ENCODE measurements at regions not wholly inside any gene's neighbourhood (a gene's known extent, or its start where the extent isn't known, plus 50 kb on each side); places are given as distances from the start of the nearest gene placed in this dataset.
"Not testable (repeated sequence)": the region's sequence is repeated elsewhere in the genome, so short reads cannot be mapped to it uniquely, and the experiment has no call there.

DNA sequence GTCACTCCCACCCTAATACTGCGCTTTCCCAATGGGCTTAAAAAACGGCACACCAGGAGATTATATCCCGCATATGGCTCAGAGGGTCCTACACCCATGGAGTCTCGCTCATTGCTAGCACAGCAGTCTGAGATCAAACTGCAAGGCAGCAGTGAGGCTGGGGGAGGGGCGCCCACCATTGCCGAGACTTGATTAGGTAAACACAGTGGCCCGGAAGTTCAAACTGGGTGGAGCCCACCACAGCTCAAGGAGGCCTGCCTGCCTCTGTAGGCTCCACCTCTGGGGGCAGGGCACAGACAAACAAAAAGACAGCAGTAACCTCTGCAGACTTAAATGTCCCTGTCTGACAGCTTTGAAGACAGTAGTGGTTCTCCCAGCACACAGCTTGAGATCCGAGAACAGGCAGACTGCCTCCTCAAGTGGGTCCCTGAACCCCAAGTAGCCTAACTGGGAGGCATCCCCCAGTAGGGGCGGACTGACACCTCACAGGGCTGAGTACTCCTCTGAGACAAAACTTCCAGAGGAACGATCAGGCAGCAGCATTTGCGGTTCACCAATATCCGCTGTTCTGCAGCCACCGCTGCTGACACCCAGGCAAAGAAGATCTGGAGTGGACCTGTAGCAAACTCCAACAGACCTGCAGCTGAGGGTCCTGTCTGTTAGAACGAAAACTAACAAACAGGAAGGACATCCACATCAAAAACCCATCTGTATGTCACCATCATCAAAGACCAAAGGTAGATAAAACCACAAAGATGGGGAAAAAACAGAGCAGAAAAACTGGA is 1085.6 kb upstream of the FANCL start:
- not testable (repeated sequence) for H3K36me3 Mint-ChIP-seq (ENCODE audit: low read depth); H3K4me3 Mint-ChIP-seq; H3K4me1 Mint-ChIP-seq (ENCODE audit: low read depth); H3K9me3 Mint-ChIP-seq; H3K27ac Mint-ChIP-seq; H3K27me3 Mint-ChIP-seq (ENCODE audit: low read depth)

DNA sequence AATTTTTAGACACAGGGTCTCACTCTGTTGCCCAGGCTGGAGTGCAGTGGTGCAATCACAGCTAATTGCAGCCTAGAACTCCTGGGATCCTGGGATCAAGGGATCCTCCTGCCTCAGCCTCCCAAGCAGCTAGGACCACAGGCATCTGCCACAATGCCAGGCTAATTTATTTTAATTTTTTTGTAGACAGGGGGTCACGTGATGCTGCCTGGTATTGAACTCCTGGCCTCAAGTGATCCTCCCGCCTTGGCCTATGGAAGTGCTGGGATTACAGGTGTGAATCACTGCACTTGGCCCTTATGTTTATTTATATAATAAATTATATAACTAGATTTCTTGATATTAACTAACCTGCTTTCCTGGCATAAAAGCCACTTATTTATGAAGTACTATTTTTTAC is 1081.7 kb upstream of the FANCL start:
- H3K9me3 Mint-ChIP-seq, result no peaks in the 10 kb centered on the region
- H3K4me3 Mint-ChIP-seq, result no peak overlapping the region
- no peaks in the 10 kb centered on the region for H3K27me3 Mint-ChIP-seq (ENCODE audit: low read depth)
- H3K4me1 Mint-ChIP-seq (ENCODE audit: low read depth), result no peaks in the 10 kb centered on the region
- no peak overlapping the region for H3K27ac Mint-ChIP-seq
- no peaks in the 10 kb centered on the region for H3K36me3 Mint-ChIP-seq (ENCODE audit: low read depth)

DNA sequence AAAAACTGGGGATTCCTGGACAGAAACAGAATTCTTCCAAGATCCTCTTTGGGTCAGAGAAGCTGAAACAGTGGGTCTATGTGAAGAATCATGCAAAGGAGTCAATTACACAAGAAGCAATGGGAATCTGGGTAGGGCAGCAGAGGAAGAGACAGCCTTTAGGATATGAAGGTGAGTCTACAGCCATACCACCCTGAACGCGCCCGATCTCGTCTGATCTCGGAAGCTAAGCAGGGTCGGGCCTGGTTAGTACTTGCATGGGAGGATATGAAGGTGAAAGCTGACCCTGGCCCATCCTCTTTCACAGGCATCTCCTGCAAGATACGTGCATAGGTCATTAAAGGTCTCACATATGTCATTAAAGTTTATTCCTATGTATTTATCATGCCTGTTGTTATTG is 1080.9 kb upstream of the FANCL start:
- no peak overlapping the region for H3K4me3 Mint-ChIP-seq
- H3K27ac Mint-ChIP-seq, result no peak overlapping the region
- H3K36me3 Mint-ChIP-seq (ENCODE audit: low read depth), result no peaks in the 10 kb centered on the region
- no peaks in the 10 kb centered on the region for H3K4me1 Mint-ChIP-seq (ENCODE audit: low read depth)
- H3K9me3 Mint-ChIP-seq, result no peaks in the 10 kb centered on the region
- no peaks in the 10 kb centered on the region for H3K27me3 Mint-ChIP-seq (ENCODE audit: low read depth)

DNA sequence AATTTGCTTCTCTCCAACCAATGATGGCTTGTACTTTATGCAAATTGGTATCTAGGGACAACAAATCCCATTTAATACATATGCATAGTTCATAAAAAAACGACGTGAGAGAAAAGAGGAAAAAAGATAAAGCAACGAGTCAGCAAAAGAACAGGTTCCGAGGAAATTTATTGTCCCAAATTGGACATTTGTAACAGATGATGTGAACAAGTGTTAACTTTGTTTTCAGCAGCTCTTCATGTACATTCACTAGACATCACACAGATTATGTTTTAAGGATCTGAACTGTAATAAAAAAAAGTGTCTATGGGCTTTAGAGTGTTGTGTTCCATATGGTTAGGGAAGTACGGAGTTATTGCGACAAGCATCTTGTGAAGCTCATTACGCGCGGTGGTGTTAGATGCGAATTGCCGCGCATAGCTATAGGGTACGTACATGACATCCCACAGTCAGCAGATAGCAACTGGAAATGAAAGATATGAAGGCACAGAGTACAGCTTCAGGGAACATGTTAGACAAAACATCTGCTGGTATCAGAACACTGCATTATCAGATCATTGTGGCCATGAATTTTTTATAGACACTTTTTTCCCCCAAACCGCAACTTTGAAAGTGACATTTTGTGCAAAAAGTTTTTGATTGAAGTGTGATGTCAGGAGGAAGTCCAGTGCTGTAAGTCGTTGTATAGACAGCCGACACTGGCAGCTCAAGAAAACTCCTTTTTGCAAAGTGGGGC is 1073.1 kb upstream of the FANCL start:
- Mint-ChIP-seq H3K4me1 (ENCODE audit: low read depth) (peaks cover 2% of the 10 kb centered on the region), H3K27me3 (ENCODE audit: low read depth) (peaks cover 19% of the 10 kb centered on the region), H3K4me3 (no peak overlapping the region)

DNA sequence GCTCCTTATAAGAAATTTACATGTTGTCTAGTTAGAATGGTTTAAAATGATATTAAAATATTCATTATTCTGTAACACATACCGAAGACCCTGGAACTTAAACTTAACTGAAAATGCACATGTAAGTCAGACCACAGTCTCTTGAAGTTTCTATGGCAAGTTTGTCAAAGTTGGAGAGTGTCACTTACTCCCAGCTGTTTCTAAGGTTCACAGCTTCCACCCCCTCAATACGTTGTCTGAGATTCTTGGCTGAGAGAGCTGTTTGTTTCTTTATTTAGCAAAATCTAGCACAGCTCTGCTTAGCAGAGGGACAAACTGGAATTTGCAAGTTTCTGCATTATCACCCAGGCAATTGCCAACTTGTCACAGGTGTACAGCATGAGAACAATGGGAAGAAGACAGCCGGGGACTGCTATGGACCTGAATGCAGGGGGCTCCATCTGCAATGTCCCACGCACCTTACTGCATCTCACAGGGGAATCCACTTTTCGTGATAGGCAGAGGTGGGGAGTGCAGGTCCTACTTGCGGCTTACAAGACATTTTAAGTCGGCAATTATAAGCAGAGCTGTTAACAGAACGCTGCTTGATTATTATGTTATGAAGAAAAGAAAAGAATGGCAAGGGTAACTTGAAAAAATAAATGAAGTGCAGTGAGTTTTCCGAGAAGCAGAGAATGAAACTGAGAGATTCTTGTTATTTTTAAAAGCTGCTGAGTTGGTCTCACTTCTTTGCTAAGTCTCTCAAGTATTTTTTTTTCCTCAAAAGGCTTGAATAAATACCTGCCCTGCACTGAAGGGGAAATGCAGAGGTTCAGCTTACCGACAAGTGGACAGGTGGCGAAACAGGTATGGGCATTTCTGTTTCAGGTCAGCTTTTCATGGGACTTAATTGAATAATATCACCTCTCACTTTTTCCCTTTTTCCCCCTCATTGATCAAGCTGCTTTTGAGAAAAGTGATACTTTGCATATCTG is 1072.1 kb upstream of the FANCL start:
- H3K4me3 Mint-ChIP-seq, result no peak overlapping the region

More for the DNA sequence above, 1073.1 kb upstream of the FANCL start:
- H3K9me3 Mint-ChIP-seq, result no peaks in the 10 kb centered on the region
- no peak overlapping the region for H3K27ac Mint-ChIP-seq
- H3K36me3 Mint-ChIP-seq (ENCODE audit: low read depth), result no peaks in the 10 kb centered on the region

DNA sequence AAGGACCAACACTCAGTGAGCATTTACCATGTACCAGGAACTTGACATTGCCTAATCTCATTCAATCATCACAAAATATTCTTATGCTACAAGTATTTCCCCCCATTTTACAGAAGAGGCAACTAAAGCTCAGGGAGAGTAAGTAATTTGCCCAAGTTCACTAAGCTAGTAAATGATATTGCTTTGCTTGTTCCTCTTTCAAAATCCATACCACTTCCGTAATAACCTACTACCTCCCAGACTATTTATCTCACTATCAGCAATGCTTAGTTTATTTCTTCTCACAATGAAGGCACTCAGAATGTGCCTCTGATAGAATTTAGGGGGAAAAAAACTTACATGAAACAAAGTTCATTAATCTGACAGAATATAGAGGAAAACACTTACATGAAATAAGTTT is 1070.9 kb upstream of the FANCL start:
- Mint-ChIP-seq H3K36me3 (ENCODE audit: low read depth) (no peaks in the 10 kb centered on the region), H3K4me1 (ENCODE audit: low read depth) (peaks cover 2% of the 10 kb centered on the region), H3K27me3 (ENCODE audit: low read depth) (peaks cover 19% of the 10 kb centered on the region), H3K4me3 (no peak overlapping the region), H3K27ac (no peak overlapping the region), H3K9me3 (no peaks in the 10 kb centered on the region)

More for the DNA sequence above, 1072.1 kb upstream of the FANCL start:
- Mint-ChIP-seq H3K4me1 (ENCODE audit: low read depth) (peaks cover 2% of the 10 kb centered on the region), H3K27ac (no peak overlapping the region), H3K9me3 (no peaks in the 10 kb centered on the region), H3K36me3 (ENCODE audit: low read depth) (no peaks in the 10 kb centered on the region), H3K27me3 (ENCODE audit: low read depth) (peaks cover 19% of the 10 kb centered on the region)

DNA sequence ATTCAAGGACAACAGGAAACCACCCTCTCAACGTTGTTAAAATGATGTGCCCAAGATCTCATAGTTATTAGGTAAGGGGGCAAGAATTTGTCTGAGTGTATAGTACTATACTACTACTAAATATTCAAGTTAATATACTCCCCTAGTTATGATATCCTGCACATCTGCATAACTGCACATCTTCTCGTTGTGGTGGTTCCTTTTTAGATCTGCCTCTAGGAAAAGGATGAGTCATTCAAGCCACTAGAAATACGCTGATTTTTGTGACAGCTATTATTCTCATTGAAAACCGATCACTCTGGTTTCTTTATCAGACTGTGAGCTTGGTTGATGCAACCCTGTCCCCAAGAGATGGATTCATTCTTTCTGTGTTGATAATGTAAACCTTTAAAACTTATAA is 1067.0 kb upstream of the FANCL start:
- Mint-ChIP-seq H3K4me1 (ENCODE audit: low read depth) (no peaks in the 10 kb centered on the region), H3K27ac (no peak overlapping the region), H3K4me3 (no peak overlapping the region), H3K9me3 (no peaks in the 10 kb centered on the region), H3K27me3 (ENCODE audit: low read depth) (peaks cover 3% of the 10 kb centered on the region), H3K36me3 (ENCODE audit: low read depth) (no peaks in the 10 kb centered on the region)

DNA sequence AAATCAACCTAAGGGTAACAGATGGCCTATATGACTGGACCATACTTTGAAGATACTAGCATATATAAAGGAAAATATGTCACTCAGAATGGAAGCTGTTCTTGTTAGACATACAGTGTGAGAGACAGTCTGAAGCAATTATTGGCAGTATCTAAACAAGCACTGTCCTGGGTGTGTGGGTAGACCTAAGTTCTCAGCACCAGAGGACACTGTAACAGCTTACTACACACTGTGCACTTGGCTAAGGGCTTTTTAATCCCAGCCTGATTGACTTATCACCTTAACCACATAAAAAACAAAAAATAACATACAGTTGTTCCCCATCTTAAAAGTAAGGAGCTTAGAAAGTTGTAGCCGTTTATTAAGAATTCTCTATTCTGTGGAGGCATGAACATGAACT is 1066.1 kb upstream of the FANCL start:
- peaks cover 3% of the 10 kb centered on the region for H3K27me3 Mint-ChIP-seq (ENCODE audit: low read depth)
- H3K4me3 Mint-ChIP-seq, result no peak overlapping the region
- no peak overlapping the region for H3K27ac Mint-ChIP-seq
- H3K9me3 Mint-ChIP-seq, result no peaks in the 10 kb centered on the region
- H3K4me1 Mint-ChIP-seq (ENCODE audit: low read depth), result no peaks in the 10 kb centered on the region
- H3K36me3 Mint-ChIP-seq (ENCODE audit: low read depth), result no peaks in the 10 kb centered on the region

DNA sequence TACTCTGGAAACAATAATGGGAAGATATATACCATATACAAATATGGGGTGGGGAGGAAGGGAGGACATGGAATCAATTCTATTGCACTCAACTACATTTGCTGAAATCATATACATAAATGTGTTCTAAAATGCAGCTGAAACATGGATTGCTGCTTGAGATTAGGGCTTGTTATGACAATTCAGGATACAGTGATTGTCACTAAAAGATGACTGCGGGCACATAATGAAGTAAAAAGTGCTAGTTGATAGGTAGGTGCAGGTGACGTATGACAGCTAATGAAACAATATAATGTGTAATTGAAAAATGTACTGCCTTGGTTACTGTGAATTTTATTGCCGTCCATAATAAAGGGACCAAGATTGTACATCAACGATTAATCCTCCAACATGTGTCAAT is 1062.1 kb upstream of the FANCL start:
- H3K4me1 Mint-ChIP-seq (ENCODE audit: low read depth), result no peaks in the 10 kb centered on the region
- H3K4me3 Mint-ChIP-seq, result no peak overlapping the region
- H3K27ac Mint-ChIP-seq, result no peak overlapping the region
- H3K9me3 Mint-ChIP-seq, result no peaks in the 10 kb centered on the region
- no peaks in the 10 kb centered on the region for H3K27me3 Mint-ChIP-seq (ENCODE audit: low read depth)
- H3K36me3 Mint-ChIP-seq (ENCODE audit: low read depth), result no peaks in the 10 kb centered on the region

DNA sequence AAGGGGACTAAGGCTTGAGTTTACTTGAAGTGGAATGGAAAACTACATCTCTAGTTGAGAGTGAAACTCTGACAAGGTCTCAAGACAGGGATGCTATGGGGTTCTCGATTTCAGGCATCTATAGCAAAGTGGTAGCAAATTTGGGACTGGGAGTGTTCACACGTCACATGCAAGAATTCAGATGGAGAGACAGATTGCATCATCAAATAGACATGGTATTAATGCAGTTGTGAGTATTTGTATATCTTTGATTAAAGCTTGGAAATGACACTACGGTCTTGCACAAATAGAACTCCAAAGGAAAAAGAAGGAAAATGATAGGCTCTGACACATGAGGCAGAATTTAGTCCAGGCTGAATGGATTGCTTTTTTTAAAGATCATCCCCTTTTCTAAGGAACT is 1061.6 kb upstream of the FANCL start:
- Mint-ChIP-seq H3K27ac (no peak overlapping the region), H3K36me3 (ENCODE audit: low read depth) (no peaks in the 10 kb centered on the region), H3K27me3 (ENCODE audit: low read depth) (no peaks in the 10 kb centered on the region), H3K4me1 (ENCODE audit: low read depth) (no peaks in the 10 kb centered on the region), H3K4me3 (no peak overlapping the region), H3K9me3 (no peaks in the 10 kb centered on the region)

DNA sequence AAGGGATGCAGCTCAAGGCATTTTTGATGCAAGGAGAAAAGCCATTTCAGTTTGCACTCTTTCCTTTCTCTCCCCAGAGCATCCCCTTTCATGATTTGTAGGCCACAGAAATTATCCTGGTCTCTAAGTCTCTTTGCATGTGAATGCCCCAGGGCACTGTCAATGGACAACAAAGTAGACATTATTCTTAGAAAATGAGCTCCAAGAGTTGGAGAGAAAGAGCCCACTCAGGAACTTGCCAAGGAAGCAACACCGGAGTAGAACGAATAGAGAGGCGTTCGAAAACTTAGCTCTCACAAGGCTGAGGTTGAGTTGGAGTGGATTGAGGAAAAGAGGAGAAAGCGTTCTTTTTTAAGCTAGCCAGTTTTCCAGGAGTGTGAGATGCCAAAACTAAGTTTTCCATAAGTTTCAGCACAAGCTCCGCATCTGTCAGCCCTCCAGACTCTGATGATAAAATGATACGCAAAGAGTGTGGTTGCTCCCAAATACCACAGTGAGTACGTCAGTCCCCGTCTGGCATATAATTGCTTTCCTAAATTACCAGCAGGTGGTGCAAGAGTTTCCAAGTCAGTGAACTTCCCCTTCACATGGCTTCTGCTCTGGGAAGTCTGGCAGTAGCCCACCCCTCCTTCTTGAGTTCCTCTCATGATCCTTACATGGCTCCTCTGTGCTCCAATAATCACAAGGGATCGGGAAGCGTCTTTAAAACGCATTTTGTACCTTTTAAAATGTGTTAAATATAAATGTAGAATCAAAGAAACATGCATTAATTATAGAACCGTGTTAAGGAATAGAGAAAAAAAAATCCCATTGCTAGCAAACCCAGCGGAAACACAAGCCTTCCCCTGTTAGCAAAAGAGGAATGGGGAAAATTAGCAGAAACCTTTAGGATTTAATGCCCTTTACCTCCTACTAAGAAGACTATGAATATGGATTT is 1060.6 kb upstream of the FANCL start:
- H3K9me3 Mint-ChIP-seq, result no peaks in the 10 kb centered on the region
- H3K27me3 Mint-ChIP-seq (ENCODE audit: low read depth), result no peaks in the 10 kb centered on the region
- no peaks in the 10 kb centered on the region for H3K4me1 Mint-ChIP-seq (ENCODE audit: low read depth)
- H3K36me3 Mint-ChIP-seq (ENCODE audit: low read depth), result no peaks in the 10 kb centered on the region
- H3K27ac Mint-ChIP-seq, result no peak overlapping the region
- no peak overlapping the region for H3K4me3 Mint-ChIP-seq

DNA sequence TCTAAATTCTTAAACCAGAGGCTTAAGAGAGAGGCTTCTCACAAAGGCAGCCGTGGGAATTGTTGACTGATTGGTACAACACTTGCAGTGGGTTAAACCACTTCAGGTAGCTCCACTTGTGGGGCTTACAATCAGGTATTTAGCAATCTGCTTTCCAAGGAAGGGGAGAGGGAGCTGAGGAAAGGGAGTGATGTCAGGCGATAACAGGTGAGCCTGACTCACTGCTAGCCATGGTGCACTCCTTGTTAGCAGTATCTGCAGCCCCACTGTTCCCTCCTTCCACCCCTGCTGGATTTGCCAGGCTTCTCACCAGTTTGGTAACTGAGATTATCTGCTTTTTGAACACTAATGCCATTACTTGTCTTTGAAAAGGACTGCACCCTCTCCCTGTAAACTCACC is 1056.7 kb upstream of the FANCL start:
- Mint-ChIP-seq H3K27ac (no peak overlapping the region), H3K9me3 (no peaks in the 10 kb centered on the region), H3K4me3 (no peak overlapping the region), H3K27me3 (ENCODE audit: low read depth) (no peaks in the 10 kb centered on the region), H3K4me1 (ENCODE audit: low read depth) (no peaks in the 10 kb centered on the region), H3K36me3 (ENCODE audit: low read depth) (no peaks in the 10 kb centered on the region)

DNA sequence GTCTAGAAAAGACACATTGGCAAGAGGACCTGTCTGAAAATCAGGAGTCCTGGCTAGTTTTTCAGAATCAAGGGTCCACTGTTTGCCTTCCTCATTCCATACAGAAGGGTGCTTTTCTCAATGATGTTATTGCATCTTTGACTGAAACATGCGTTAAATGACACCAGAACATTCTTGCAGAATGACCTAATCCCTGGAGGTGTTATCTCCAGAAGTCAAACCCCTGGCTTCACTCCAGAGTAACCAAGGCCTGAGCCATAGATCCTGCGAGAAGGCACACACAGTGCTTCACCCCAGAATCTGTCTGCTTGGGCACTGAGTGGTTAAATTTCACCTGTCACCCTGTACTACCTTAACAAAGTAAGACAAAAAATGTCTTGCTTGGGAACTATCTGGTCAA is 1055.2 kb upstream of the FANCL start:
- no peak overlapping the region for H3K27ac Mint-ChIP-seq
- no peaks in the 10 kb centered on the region for H3K4me1 Mint-ChIP-seq (ENCODE audit: low read depth)
- H3K4me3 Mint-ChIP-seq, result no peak overlapping the region
- H3K36me3 Mint-ChIP-seq (ENCODE audit: low read depth), result no peaks in the 10 kb centered on the region
- no peaks in the 10 kb centered on the region for H3K9me3 Mint-ChIP-seq
- H3K27me3 Mint-ChIP-seq (ENCODE audit: low read depth), result no peaks in the 10 kb centered on the region

Measured in T-helper 1 cell treated with Interleukin-12 subunit alpha and Interleukin-12 subunit beta and Interleukin-4 antibody, amounts not matched to agents 30 μg/mL and 1 μg/mL, for 36 hours (primary cell).